ENCODE measurements at regions not wholly inside any gene's neighbourhood (a gene's known extent, or its start where the extent isn't known, plus 50 kb on each side); places are given as distances from the start of the nearest gene placed in this dataset.

GRCh38 chr5:68766952-68767464 lies 326.8 kb upstream of the SLC30A5 start:
- DNase-seq: no peak

DNA sequence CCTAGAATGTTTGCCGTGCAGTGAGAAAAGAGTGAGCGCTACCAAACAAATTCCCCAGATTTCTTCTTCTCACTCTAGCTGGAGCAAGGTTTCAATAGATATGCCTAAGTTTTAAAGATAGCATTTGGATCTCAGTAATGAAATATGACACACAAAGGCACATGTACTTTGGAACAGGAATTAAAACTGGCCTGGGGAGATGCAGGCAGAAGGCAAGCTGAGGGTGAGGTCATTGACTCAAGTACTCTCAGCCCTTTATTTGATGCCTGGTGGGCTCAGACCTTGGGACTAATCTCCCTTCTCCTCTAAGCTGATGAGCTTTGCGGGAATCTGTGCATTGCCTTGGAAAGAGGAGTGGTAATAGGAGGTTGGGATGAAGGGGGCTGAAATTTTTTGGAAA lies 323.3 kb upstream of the SLC30A5 start:
- DNase-seq: no peak

- DNase-seq: no peak
Measured at GRCh38 chr5:68771221-68771620, 322.6 kb upstream of the SLC30A5 start.

DNA sequence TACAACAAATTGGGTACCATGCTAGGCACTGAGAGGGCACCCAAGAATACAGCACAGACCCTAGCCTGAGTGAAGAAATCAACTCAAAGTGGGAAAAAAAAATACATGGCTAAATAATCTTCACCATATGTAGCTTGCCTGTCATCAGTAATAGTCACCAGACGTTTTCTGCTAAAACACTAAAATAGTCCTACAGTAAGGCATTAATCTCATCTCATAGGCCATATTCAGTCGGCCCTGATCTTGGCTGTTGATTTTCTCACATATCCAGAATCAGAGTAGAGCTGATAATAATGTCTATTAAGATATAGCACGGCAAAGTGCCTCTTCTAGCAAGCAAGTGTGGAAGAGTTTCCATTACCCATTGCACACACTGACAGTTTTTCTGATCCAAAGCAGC lies 322.1 kb upstream of the SLC30A5 start:
- DNase-seq: no peak

- DNase-seq: no peak
Measured at GRCh38 chr5:68776381-68776780, 317.4 kb upstream of the SLC30A5 start.

GRCh38 chr5:68777135-68777534 lies 316.7 kb upstream of the SLC30A5 start:
- no peak for DNase-seq

DNA sequence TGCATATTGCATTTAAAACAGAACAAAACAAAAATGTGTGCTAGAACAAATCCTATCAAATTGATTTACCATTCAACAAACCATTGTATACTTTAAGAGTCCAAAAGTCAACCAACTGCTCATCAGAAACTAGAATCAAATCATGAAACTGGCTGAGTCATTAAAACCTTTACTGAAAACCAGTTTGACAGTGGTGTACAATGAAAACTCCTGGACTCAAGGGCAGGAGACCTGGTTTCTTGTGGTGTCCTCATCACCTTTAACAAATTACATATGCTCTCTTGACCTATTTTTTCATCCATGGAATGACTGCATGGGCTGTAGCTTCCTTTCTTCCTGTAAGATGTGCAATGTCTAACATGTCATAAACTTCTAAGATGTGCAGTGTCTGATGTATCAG lies 315.3 kb upstream of the SLC30A5 start:
- no peak for DNase-seq

- no peak for DNase-seq
Measured at GRCh38 chr5:68780299-68780955, 313.4 kb upstream of the SLC30A5 start.

GRCh38 chr5:68793074-68793473 lies 300.7 kb upstream of the SLC30A5 start:
- DNase-seq: no peak

DNA sequence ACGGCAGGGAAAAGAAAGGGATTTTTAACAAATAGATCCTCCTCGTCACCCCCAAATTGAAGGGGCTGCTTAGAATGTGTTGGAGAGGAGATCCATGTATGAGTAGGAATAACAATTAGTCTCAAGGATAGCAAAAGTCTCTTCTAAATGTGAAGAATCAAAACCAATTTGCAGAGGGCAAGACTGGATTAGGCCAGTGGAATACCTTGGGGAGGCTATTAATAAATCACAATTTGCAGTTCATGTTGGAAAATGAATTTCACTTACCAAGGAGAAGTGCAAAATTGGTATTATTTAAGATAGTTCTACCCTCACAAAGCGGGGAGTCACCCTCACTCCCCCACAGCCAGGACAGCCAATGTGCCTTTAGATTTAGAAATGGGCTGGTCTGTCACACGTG lies 299.8 kb upstream of the SLC30A5 start:
- no peak for DNase-seq

DNA sequence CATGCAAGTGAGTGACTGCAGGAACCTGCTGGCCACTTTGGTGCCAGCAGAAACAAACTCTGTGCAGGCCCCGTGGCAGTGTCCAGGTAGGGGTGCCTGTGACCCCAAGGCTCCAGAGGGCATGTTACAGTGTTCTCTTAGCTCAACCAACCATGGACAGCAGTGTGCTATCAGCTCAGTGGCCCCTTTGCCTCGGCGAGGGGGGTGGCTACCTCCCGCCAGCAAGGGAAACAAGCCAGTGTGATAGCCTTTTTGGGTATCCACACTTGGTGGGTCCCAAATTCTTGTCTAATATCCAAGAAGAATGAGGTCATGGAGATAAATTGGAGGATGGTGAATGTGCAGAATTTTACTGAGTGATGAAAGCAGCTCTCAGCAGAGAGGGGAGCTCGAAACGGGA lies 298.6 kb upstream of the SLC30A5 start:
- DNase-seq: no peak

DNA sequence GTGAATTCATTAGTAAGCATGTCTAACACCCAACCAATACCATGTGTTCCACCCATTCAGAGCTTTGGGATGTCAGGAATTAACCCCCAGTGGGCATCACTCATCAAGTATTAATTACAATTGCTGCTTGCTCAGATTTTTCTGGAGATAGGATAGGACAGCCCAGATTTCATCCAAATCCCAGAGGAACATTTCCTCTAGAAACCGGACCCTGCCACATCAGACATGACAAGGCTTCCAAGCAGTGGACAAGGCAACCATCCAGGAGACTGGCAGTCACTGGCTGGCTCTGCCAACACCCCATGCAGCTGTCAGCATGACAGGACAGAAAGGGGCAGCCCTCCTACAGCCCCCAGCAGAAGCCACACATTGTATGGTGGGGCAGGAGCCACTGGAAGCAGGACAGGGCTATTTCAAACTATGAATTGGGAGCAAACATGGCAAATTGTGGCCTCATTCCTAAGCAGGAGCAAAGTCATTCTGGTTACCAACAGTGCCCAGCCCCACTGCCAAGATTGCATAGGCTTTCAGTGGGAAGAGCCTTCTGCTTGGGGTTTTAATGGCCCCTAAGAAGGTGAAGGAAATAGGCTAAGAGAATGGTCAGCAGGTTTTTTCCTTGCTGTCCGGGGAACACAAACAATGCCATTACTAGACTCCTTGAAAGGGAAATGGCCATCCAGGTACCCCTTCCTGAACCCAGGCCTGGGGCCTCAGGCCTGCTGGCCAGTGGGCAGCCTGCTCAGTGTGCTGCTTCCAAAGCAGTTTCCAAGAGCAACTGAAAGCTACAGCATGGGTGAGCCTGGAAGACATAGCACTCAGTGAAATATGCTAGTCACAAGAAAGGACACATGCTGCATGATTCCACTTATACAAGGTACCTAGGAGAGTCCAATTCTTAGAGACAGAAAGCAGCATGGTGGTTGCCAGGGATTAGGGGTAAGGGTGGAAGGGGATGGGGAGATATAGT lies 294.7 kb upstream of the SLC30A5 start:
- no peak for DNase-seq

GRCh38 chr5:68802430-68802829 lies 291.4 kb upstream of the SLC30A5 start:
- DNase-seq: no peak

- DNase-seq: no peak
Measured at GRCh38 chr5:68803881-68804319, 289.9 kb upstream of the SLC30A5 start.

DNA sequence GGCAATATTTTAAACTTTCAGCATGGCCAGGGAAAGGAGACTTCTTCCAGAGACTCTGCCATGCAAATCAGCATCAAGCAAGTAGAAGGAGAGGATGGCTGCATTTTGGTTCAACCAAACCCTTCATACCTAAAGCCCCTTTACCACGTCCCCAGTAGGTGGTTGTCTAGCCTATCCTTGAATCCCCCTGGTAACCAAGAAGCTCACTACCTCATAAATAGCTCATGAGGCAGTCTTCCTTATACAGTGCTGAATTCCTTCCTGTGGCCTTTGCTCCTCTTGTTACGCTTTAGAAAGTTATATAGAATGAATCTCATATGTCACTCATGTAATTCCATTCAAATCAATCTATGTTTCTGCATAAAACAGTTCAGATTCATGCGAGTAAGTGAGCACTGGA lies 289.5 kb upstream of the SLC30A5 start:
- no peak for DNase-seq

GRCh38 chr5:68805444-68805843 lies 288.4 kb upstream of the SLC30A5 start:
- no peak for DNase-seq

DNA sequence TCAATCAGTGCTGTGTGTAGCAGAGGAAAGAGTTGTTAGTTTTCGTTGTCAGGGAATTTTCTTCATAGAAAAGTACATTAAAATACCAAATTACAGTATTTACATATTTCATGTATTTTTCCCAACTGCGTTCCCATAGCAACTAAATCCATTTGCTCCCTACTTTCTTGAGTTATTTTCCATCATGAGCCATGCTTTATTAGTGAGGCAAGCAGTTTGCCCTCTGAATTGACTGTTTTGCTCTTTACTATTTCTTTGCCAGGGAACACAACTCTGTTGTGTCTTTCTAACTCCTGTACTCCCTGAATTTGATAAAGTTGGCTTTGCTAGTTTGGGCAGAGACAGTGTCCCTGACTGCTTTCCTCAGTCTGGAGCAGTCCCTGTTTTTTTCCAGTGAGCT lies 276.2 kb upstream of the SLC30A5 start:
- no peak for DNase-seq

GRCh38 chr5:68818057-68818695 lies 275.6 kb upstream of the SLC30A5 start:
- no peak for DNase-seq

GRCh38 chr5:68818870-68819269 lies 274.9 kb upstream of the SLC30A5 start:
- no peak for DNase-seq

DNA sequence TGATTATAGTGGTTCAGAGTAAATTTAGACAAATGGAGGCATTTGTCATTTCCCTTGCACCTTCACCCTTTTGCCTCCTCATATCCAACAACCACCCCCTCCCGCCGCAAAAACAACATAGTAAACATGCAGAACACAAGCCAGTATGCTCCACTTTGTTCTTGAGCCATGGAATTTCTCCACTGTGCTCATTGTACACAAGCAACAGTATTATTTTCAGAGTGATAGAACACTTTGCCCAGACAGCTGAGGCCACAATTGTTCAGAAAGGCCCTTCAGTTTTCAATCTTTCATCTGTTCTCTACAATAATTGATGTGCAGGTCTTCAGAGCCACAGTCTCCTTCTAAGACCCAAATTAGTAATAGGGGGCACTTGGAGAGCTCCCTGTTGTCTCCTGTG lies 272.8 kb upstream of the SLC30A5 start:
- no peak for DNase-seq

- DNase-seq: no peak
Measured at GRCh38 chr5:68822796-68823195, 271.0 kb upstream of the SLC30A5 start.

- DNase-seq: no peak
Measured at GRCh38 chr5:68823301-68823700, 270.5 kb upstream of the SLC30A5 start.

DNA sequence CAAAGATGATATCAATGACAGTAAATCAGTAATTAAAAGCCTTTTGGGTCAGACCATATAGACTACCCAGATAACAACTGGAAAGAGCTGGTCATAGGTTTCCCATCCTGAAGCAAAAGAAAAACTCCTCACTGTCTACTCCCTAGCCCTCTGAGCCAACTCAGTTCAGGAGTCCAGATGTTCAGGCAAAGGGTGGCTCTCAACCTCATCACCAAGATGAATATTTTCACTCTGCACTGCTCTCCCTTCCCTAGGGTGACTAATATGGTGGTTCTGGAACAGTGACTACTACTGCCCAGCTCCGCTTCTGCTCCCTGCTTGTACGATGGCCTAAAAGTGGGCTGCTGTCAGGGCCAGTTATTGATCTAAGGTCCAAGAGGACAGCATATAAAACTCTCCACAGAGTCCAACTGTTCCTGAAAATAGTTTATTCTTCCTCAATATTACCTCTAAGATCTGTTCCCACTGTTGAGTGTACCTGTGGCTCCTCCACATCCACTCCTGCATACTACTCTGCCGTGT lies 263.4 kb upstream of the SLC30A5 start:
- DNase-seq: no peak
